Panc1 (cell line): ENCODE measurements at regions not wholly inside any gene's neighbourhood (a gene's known extent, or its start where the extent isn't known, plus 50 kb on each side); places are given as distances from the start of the nearest gene placed in this dataset.
"Not testable (repeated sequence)": the region's sequence is repeated elsewhere in the genome, so short reads cannot be mapped to it uniquely, and the experiment has no call there.

Experiments used
- ATAC-seq: fragments of 200-7000 bp; cut with Tn5 transposase; 2 replicates; pipeline ENCODE4 v1.9.1; 2020; ENCODE audit warnings: mild to moderate bottlenecking, moderate library complexity
- BruUV-seq: library from RNA; stranded (reverse); fragments of 400-500 nt; replicated peaks from 2 replicates; lab custom pipeline; 2021; lab: Mats Ljungman, UMichigan
- CTCF ChIA-PET: fragments of 300-600 bp; sonication (Branson Sonifier 250); formaldehyde crosslinking; loops from one replicate; lab custom pipeline; 2022; ENCODE audit warnings: antibody characterized with exemption; lab: Charles Lee
- POLR2A ChIA-PET: fragments of 300-600 bp; sonication (Branson Sonifier 250); formaldehyde crosslinking; loops from one replicate; lab custom pipeline; 2022; ENCODE audit warnings: antibody characterized with exemption; lab: Charles Lee
- DNase-seq: peaks from one replicate; pipeline ENCODE4 v3.0.0-alpha.2; 2010; ENCODE audit warnings: low read depth, low spot score
- H3K27ac ChIP-seq: 2 replicates; pipeline ENCODE4 v1.5.1; 2011; ENCODE audit warnings: mild to moderate bottlenecking, low read length, inconsistent platforms
- H3K27me3 ChIP-seq: fragments of 200-500 bp; sonication (Bioruptor generic); 2 replicates; pipeline ENCODE4 v1.6.0; 2014; ENCODE audit warnings: low read length, inconsistent platforms; ENCODE audit not compliant: control insufficient read depth, insufficient read depth
- H3K36me3 ChIP-seq: fragments of 200-500 bp; sonication (Bioruptor generic); 2 replicates; pipeline ENCODE4 v1.5.1; 2014; ENCODE audit warnings: inconsistent platforms, mild to moderate bottlenecking, low read length, moderate library complexity; ENCODE audit not compliant: control insufficient read depth, insufficient read depth
- H3K4me1 ChIP-seq: 2 replicates; pipeline ENCODE4 v1.5.1; 2011; ENCODE audit warnings: inconsistent platforms, mild to moderate bottlenecking, low read length, moderate library complexity; ENCODE audit not compliant: control insufficient read depth, insufficient read depth
- H3K4me3 ChIP-seq, 2 experiments: 2 replicates each; pipeline ENCODE4 v1.5.1; 2011 to 2012; ENCODE audit warnings: low read depth in 2 of 2, low read length in 2 of 2, mild to moderate bottlenecking in 2 of 2, inconsistent platforms in 1 of 2, moderate library complexity in 1 of 2
- H3K9me3 ChIP-seq: fragments of 200-500 bp; sonication (Bioruptor generic); 2 replicates; pipeline ENCODE4 v1.5.1; 2014; ENCODE audit warnings: low read depth, mild to moderate bottlenecking, inconsistent platforms, low read length, moderate library complexity; ENCODE audit not compliant: control insufficient read depth, insufficient read depth
- CTCF ChIP-seq: fragments of 450-650 bp; IDR thresholded peaks from 2 replicates; pipeline ENCODE4 v1.5.1; 2017; ENCODE audit warnings: mild to moderate bottlenecking
- POLR2AphosphoS5 ChIP-seq: IDR thresholded peaks from 2 replicates; pipeline ENCODE4 v1.6.1; 2012; ENCODE audit warnings: mild to moderate bottlenecking, low read depth, low read length, moderate library complexity
- SIN3A ChIP-seq: IDR thresholded peaks from 2 replicates; pipeline ENCODE4 v1.6.1; 2012; ENCODE audit warnings: low read depth, mild to moderate bottlenecking, low read length, moderate library complexity, borderline replicate concordance; ENCODE audit not compliant: insufficient read depth
- TCF7L2 ChIP-seq: IDR thresholded peaks from 2 replicates; pipeline ENCODE4 v1.6.1; 2011; ENCODE audit warnings: mild to moderate bottlenecking, low read depth, low read length, inconsistent platforms
- in situ Hi-C: cut with HindIII; loops from 2 replicates; pipeline ENCODE4 v1.10.0; 2016; ENCODE audit warnings: low sequenced_read_pairs, low pct_unique_long_range_greater_than_20kb
- intact Hi-C: fragments of 100-400 bp; cut with micrococcal nuclease; formaldehyde crosslinking; loops from one replicate; pipeline ENCODE4 v1.10.0; 2022; ENCODE audit not compliant: unreplicated experiment
- TF ChIP-seq, protein P1 (sequence below), 2 experiments: IDR thresholded peaks; 2 replicates each; pipeline ENCODE4 v1.6.1; 2011 to 2012; ENCODE audit warnings: low read depth in 2 of 2, control low read depth in 1 of 2, low read length in 1 of 2, mild to moderate bottlenecking in 1 of 2, moderate library complexity in 1 of 2; ENCODE audit not compliant: insufficient read depth in 1 of 2

- no peaks in the 10 kb centered on the region for H3K27me3 ChIP-seq
- H3K27ac ChIP-seq = no peak overlapping the region
- no TSS peak for BruUV-seq
- H3K36me3 ChIP-seq = no peaks in the 10 kb centered on the region
- POLR2A ChIA-PET = no interaction called here
- DNase-seq = no peak
- H3K4me1 ChIP-seq = no peaks in the 10 kb centered on the region; the same call in 1 of the 2 replicates
- intact Hi-C loops = no loop called here
- CTCF ChIA-PET = no interaction called here
- in situ Hi-C loops = no loop called here
- no peaks in the 10 kb centered on the region for H3K9me3 ChIP-seq
- no peak for TF ChIP-seq TCF7L2
- TF ChIP-seq CTCF = no peak
- TF ChIP-seq POLR2AphosphoS5 = no peak
- TF ChIP-seq, protein P1, sequence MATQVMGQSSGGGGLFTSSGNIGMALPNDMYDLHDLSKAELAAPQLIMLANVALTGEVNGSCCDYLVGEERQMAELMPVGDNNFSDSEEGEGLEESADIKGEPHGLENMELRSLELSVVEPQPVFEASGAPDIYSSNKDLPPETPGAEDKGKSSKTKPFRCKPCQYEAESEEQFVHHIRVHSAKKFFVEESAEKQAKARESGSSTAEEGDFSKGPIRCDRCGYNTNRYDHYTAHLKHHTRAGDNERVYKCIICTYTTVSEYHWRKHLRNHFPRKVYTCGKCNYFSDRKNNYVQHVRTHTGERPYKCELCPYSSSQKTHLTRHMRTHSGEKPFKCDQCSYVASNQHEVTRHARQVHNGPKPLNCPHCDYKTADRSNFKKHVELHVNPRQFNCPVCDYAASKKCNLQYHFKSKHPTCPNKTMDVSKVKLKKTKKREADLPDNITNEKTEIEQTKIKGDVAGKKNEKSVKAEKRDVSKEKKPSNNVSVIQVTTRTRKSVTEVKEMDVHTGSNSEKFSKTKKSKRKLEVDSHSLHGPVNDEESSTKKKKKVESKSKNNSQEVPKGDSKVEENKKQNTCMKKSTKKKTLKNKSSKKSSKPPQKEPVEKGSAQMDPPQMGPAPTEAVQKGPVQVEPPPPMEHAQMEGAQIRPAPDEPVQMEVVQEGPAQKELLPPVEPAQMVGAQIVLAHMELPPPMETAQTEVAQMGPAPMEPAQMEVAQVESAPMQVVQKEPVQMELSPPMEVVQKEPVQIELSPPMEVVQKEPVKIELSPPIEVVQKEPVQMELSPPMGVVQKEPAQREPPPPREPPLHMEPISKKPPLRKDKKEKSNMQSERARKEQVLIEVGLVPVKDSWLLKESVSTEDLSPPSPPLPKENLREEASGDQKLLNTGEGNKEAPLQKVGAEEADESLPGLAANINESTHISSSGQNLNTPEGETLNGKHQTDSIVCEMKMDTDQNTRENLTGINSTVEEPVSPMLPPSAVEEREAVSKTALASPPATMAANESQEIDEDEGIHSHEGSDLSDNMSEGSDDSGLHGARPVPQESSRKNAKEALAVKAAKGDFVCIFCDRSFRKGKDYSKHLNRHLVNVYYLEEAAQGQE (IDR thresholded peaks at IDR 0.05; ENCODE audit: insufficient read depth in 1 of 2, low read depth in 2 of 2, low read length in 1 of 2) = no peak
- TF ChIP-seq SIN3A = no peak
- ATAC-seq = no peak
- H3K4me3 ChIP-seq = no peak overlapping the region
These were observed 350.3 kb upstream of the HS6ST1 start for GRCh38 chr2:128668946-128669345.

- ChIA-PET POLR2A (no interaction called here), CTCF (interaction anchor here (0.6 kb wide), 1 partner anchor 54 kb away, joined by 8 read pairs; no protein-coding TSS in a partner anchor)
- no peak for ATAC-seq
- in situ Hi-C loops (no loop called here), intact Hi-C loops (no loop called here)
- H3K9me3 ChIP-seq = no peaks in the 10 kb centered on the region
- no peak for DNase-seq
- no peak overlapping the region for H3K27ac ChIP-seq
- BruUV-seq = no TSS peak
- H3K27me3 ChIP-seq = no peaks in the 10 kb centered on the region
- TF ChIP-seq, protein P1 (IDR thresholded peaks at IDR 0.05; ENCODE audit: insufficient read depth in 1 of 2, low read depth in 2 of 2, low read length in 1 of 2) = no peak
- TF ChIP-seq TCF7L2 (no peak), POLR2AphosphoS5 (no peak), SIN3A (no peak), CTCF (no peak)
- H3K36me3 ChIP-seq = no peaks in the 10 kb centered on the region
- no peaks in the 10 kb centered on the region; the same call in 1 of the 2 replicates for H3K4me1 ChIP-seq
- H3K4me3 ChIP-seq = no peak overlapping the region
These were observed 351.4 kb upstream of the HS6ST1 start for GRCh38 chr2:128670066-128670465.

DNA sequence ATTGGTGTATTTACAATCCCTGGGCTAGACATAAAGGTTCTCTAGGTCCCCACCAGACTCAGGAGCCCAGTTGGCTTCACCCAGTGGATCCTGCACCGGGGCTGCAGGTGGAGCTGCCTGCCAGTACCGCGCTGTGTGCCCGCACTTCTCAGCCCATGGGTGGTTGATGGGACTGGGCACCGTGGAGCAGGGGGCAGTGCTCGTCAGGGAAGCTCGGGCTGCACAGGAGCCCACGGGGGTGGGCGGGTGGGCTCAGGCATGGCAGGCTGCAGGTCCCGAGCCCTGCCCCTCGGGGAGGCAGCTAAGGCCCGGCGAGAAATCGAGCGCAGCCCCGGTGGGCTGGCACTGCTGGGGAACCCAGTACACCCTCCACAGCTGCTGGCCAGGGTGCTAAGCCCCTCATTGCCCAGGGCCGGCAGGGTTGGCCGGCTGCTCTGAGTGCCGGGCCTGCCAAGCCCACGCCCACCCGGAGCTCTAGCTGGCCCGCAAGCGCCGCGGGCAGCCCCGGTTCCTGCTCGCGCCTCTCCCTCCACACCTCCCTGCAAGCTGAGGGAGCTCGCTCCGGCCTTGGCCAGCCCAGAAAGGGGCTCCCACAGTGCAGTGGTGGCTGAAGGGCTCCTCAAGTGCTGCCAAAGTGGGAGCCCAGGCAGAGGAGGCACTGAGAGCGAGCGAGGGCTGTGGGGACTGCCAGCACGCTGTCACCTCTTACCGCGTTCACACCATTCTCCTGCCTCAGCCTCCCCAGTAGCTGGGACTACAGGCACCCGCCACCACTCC lies 353.5 kb upstream of the HS6ST1 start:
- H3K4me3 ChIP-seq, ATAC-seq, H3K36me3 ChIP-seq, H3K4me1 ChIP-seq, in situ Hi-C loops, DNase-seq, POLR2A ChIA-PET, BruUV-seq, intact Hi-C loops, H3K27ac ChIP-seq, CTCF ChIA-PET, H3K27me3 ChIP-seq, H3K9me3 ChIP-seq: not testable (repeated sequence)
